IPS-NIHi7 (cell line): ENCODE measurements at regions not wholly inside any gene's neighbourhood (a gene's known extent, or its start where the extent isn't known, plus 50 kb on each side); places are given as distances from the start of the nearest gene placed in this dataset.

ENCODE experiments used
- DNase-seq: peaks from one replicate; pipeline ENCODE4 v3.0.0; 2012; ENCODE audit warnings: mixed read lengths; ENCODE audit errors: extremely low spot score

GRCh38 chr4:96316776-96317175 lies 476.9 kb downstream of the PDHA2 start:
- no peak for DNase-seq

GRCh38 chr4:96317891-96318290 lies 478.0 kb downstream of the PDHA2 start:
- DNase-seq = no peak

GRCh38 chr4:96326846-96327245 lies 487.0 kb downstream of the PDHA2 start:
- no peak for DNase-seq

- DNase-seq = no peak
These were observed 502.3 kb downstream of the PDHA2 start for GRCh38 chr4:96342196-96342595.

GRCh38 chr4:96342790-96343455 lies 503.0 kb downstream of the PDHA2 start:
- no peak for DNase-seq

GRCh38 chr4:96343836-96344235 lies 503.9 kb downstream of the PDHA2 start:
- no peak for DNase-seq

GRCh38 chr4:96347582-96347981 lies 507.7 kb downstream of the PDHA2 start:
- DNase-seq = no peak

GRCh38 chr4:96352051-96352517 lies 512.2 kb downstream of the PDHA2 start:
- peak; percentile 27 for DNase-seq

- no peak for DNase-seq
These were observed 514.3 kb downstream of the PDHA2 start for GRCh38 chr4:96354036-96354712.

GRCh38 chr4:96355414-96355813 lies 515.5 kb downstream of the PDHA2 start:
- DNase-seq = no peak

GRCh38 chr4:96356591-96357370 lies 516.9 kb downstream of the PDHA2 start:
- DNase-seq = no peak

GRCh38 chr4:96366632-96367031 lies 526.7 kb downstream of the PDHA2 start:
- DNase-seq = no peak

GRCh38 chr4:96375367-96375766 lies 535.5 kb downstream of the PDHA2 start:
- no peak for DNase-seq

GRCh38 chr4:96379524-96379923 lies 539.6 kb downstream of the PDHA2 start:
- no peak for DNase-seq

GRCh38 chr4:96380106-96380505 lies 540.2 kb downstream of the PDHA2 start:
- no peak for DNase-seq

GRCh38 chr4:96383349-96383748 lies 543.5 kb downstream of the PDHA2 start:
- no peak for DNase-seq

GRCh38 chr4:96389770-96390169 lies 549.9 kb downstream of the PDHA2 start:
- DNase-seq = no peak

GRCh38 chr4:96390404-96390803 lies 550.5 kb downstream of the PDHA2 start:
- DNase-seq = no peak

GRCh38 chr4:96395747-96396146 lies 555.9 kb downstream of the PDHA2 start:
- no peak for DNase-seq

GRCh38 chr4:96406742-96407141 lies 566.8 kb downstream of the PDHA2 start:
- no peak for DNase-seq

GRCh38 chr4:96407225-96407624 lies 567.3 kb downstream of the PDHA2 start:
- no peak for DNase-seq

- DNase-seq = no peak
These were observed 568.0 kb downstream of the PDHA2 start for GRCh38 chr4:96407738-96408463.
